ENCODE measurements at regions not wholly inside any gene's neighbourhood (a gene's known extent, or its start where the extent isn't known, plus 50 kb on each side); places are given as distances from the start of the nearest gene placed in this dataset.

DNA sequence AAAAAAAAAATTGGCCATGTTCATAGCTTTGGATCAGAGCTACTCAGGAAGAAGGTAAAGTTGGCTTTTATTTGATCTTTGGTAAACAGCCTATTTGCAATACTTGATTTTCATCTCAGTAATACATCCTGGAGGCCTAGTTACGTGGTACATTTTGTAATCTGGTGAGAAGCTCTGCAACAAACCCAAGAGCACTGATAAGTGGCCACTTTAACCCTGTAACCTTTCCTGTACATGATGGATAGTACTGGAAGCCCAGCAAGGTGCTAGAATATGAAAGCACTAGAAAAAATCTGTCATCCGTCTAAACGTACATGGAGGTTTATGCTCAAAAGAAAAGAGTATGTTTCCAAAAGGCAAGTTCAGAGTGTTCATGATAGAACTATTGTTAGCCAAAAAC is 88.3 kb upstream of the BMP2K start:
- Histone ChIP-seq H3K36me3 (replicated peaks; ENCODE audit: insufficient read depth, low read length) (no peaks in the 10 kb centered on the region), H4K20me1 (ENCODE audit: insufficient read depth, low read length) (no peaks in the 10 kb centered on the region), H3K4me2 (ENCODE audit: low read depth, low read length) (no peak overlapping the region), H3F3A (ENCODE audit: insufficient read depth, low read length) (no peaks in the 10 kb centered on the region), H3K27me3 (replicated peaks; ENCODE audit: insufficient read depth, low read length) (no peaks in the 10 kb centered on the region), H3K79me2 (ENCODE audit: low read length) (no peaks in the 10 kb centered on the region), H3K9me2 (replicated peaks; ENCODE audit: insufficient read depth, low read length) (no peaks in the 10 kb centered on the region), H3K4me3 (ENCODE audit: low read length) (no peak overlapping the region), H3K9ac (ENCODE audit: low read length) (no peak overlapping the region), H3K4me1 (ENCODE audit: low read length) (peaks cover 4% of the 10 kb centered on the region; the same call in 1 of the 2 replicates), H3K27ac (ENCODE audit: low read length) (no peak overlapping the region), H2AFZ (ENCODE audit: low read length) (no peak overlapping the region), H3K9me3 (replicated peaks; ENCODE audit: insufficient read depth, low read length) (no peaks in the 10 kb centered on the region)
- no peak for DNase-seq
- no peak for TF ChIP-seq EZH2 (optimal IDR thresholded peaks at IDR 0.05; ENCODE audit: low read depth, low read length)
- no peak for TF ChIP-seq EZH2phosphoT487 (IDR thresholded peaks at IDR 0.05; ENCODE audit: low read length)
- TF ChIP-seq, protein P1, sequence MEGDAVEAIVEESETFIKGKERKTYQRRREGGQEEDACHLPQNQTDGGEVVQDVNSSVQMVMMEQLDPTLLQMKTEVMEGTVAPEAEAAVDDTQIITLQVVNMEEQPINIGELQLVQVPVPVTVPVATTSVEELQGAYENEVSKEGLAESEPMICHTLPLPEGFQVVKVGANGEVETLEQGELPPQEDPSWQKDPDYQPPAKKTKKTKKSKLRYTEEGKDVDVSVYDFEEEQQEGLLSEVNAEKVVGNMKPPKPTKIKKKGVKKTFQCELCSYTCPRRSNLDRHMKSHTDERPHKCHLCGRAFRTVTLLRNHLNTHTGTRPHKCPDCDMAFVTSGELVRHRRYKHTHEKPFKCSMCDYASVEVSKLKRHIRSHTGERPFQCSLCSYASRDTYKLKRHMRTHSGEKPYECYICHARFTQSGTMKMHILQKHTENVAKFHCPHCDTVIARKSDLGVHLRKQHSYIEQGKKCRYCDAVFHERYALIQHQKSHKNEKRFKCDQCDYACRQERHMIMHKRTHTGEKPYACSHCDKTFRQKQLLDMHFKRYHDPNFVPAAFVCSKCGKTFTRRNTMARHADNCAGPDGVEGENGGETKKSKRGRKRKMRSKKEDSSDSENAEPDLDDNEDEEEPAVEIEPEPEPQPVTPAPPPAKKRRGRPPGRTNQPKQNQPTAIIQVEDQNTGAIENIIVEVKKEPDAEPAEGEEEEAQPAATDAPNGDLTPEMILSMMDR (IDR thresholded peaks at IDR 0.05; ENCODE audit: low read length), result no peak

DNA sequence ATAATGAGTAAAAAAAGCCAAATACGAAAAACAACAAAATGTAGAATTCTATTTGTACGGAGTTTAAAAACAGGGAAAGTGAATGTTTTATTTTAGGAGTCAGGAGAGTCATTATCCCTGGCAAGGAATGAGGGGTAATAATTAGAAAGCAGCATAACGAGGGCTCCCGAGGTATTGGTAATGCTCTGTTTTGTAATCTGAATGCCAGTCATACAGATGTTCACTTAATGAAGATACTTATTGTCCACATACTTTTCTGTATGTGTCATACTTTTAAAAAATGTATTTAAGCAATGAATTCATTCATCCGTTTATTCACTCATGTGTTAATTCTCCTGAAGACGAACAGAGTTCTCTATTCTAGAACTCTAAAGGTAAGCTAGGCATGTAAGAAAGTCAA is 87.8 kb upstream of the BMP2K start:
- Histone ChIP-seq H3K27ac (ENCODE audit: low read length) (no peak overlapping the region), H3K4me3 (ENCODE audit: low read length) (no peak overlapping the region), H4K20me1 (ENCODE audit: insufficient read depth, low read length) (no peaks in the 10 kb centered on the region), H3K4me1 (ENCODE audit: low read length) (peaks cover 4% of the 10 kb centered on the region; the same call in 1 of the 2 replicates), H3K9me2 (replicated peaks; ENCODE audit: insufficient read depth, low read length) (no peaks in the 10 kb centered on the region), H3K36me3 (replicated peaks; ENCODE audit: insufficient read depth, low read length) (no peaks in the 10 kb centered on the region), H3K9ac (ENCODE audit: low read length) (no peak overlapping the region), H3K4me2 (ENCODE audit: low read depth, low read length) (no peak overlapping the region), H3K27me3 (replicated peaks; ENCODE audit: insufficient read depth, low read length) (no peaks in the 10 kb centered on the region), H2AFZ (ENCODE audit: low read length) (no peak overlapping the region), H3K9me3 (replicated peaks; ENCODE audit: insufficient read depth, low read length) (no peaks in the 10 kb centered on the region), H3F3A (ENCODE audit: insufficient read depth, low read length) (no peaks in the 10 kb centered on the region), H3K79me2 (ENCODE audit: low read length) (no peaks in the 10 kb centered on the region)
- DNase-seq, result no peak
- TF ChIP-seq, protein P1 (IDR thresholded peaks at IDR 0.05; ENCODE audit: low read length), result no peak

DNA sequence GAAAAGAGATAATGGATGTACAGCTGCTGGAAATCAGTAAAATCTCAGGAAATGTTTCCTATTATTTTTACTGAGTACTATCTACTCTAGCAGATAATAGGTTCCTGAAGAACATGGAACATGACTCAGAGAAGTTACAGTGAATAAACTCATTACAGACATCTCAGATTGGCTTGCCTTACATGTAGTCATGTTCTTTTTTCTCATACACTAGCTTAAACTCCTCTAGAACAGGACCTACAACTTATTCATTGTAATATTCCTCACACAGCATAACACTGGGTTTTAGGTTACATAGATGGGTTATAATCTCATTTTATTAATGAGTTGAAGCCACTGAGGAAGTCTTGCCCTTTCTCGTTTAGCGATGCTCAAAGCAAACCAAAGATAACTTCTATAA is 86.9 kb upstream of the BMP2K start:
- no peak overlapping the region for H3K4me2 ChIP-seq (ENCODE audit: low read depth, low read length)
- no peak overlapping the region for H3K9ac ChIP-seq (ENCODE audit: low read length)
- no peaks in the 10 kb centered on the region for H3K27me3 ChIP-seq (replicated peaks; ENCODE audit: insufficient read depth, low read length)
- no peaks in the 10 kb centered on the region for H3K9me2 ChIP-seq (replicated peaks; ENCODE audit: insufficient read depth, low read length)
- TF ChIP-seq EZH2 (optimal IDR thresholded peaks at IDR 0.05; ENCODE audit: low read depth, low read length), result no peak
- TF ChIP-seq EZH2phosphoT487 (IDR thresholded peaks at IDR 0.05; ENCODE audit: low read length), result no peak
- TF ChIP-seq, protein P1 (IDR thresholded peaks at IDR 0.05; ENCODE audit: low read length), result no peak
- no peak overlapping the region for H3K27ac ChIP-seq (ENCODE audit: low read length)
- no peaks in the 10 kb centered on the region for H3K36me3 ChIP-seq (replicated peaks; ENCODE audit: insufficient read depth, low read length)
- no peak overlapping the region for H2AFZ ChIP-seq (ENCODE audit: low read length)
- H4K20me1 ChIP-seq (ENCODE audit: insufficient read depth, low read length), result no peaks in the 10 kb centered on the region
- no peak for DNase-seq
- no peaks in the 10 kb centered on the region for H3K9me3 ChIP-seq (replicated peaks; ENCODE audit: insufficient read depth, low read length)
- peaks cover 4% of the 10 kb centered on the region; the same call in 1 of the 2 replicates for H3K4me1 ChIP-seq (ENCODE audit: low read length)
- H3K79me2 ChIP-seq (ENCODE audit: low read length), result no peaks in the 10 kb centered on the region
- H3F3A ChIP-seq (ENCODE audit: insufficient read depth, low read length), result no peaks in the 10 kb centered on the region
- H3K4me3 ChIP-seq (ENCODE audit: low read length), result no peak overlapping the region
